H1 (cell line): ENCODE measurements at regions not wholly inside any gene's neighbourhood (a gene's known extent, or its start where the extent isn't known, plus 50 kb on each side); places are given as distances from the start of the nearest gene placed in this dataset.

Experiments used
- CTCF ChIA-PET: fragments of 300-600 bp; sonication (Branson Sonifier 250); formaldehyde crosslinking; loops from one replicate; lab custom pipeline; 2021; ENCODE audit not compliant: partially characterized antibody; lab: Charles Lee
- POLR2A ChIA-PET: fragments of 300-600 bp; sonication (Branson Sonifier 250); formaldehyde crosslinking; loops from one replicate; lab custom pipeline; 2021; ENCODE audit warnings: inconsistent platforms; ENCODE audit not compliant: partially characterized antibody; lab: Charles Lee
- DNase-seq, 2 experiments: peaks; one replicate each; pipeline versions ENCODE4 v3.0.0 to v3.0.0-alpha.2; 2010 to 2022; ENCODE audit warnings: low spot score in 2 of 2, low read depth in 1 of 2, mixed read lengths in 1 of 2
- FAIRE-seq: peaks from 2 replicates; lab custom pipeline; 2011; peaks lifted over from hg19 to GRCh38; lab: Jason Lieb, UNC
- H2AFZ ChIP-seq: 2 replicates; pipeline ENCODE4 v1.8.1; 2012; ENCODE audit warnings: low read length, inconsistent platforms
- H2AK5ac ChIP-seq: 2 replicates; pipeline ENCODE4 v1.6.1; 2013; ENCODE audit warnings: low read depth, low read length
- H2BK120ac ChIP-seq: replicated peaks from 2 replicates; pipeline ENCODE3; 2013; ENCODE audit warnings: low read depth, low read length, inconsistent platforms
- H2BK12ac ChIP-seq: 2 replicates; pipeline ENCODE4 v1.6.1; 2013; ENCODE audit warnings: low read depth, low read length
- H2BK15ac ChIP-seq: 2 replicates; pipeline ENCODE4 v1.6.1; 2013; ENCODE audit warnings: low read length
- H2BK20ac ChIP-seq: 2 replicates; pipeline ENCODE4 v1.6.1; 2013; ENCODE audit warnings: low read length
- H2BK5ac ChIP-seq: 2 replicates; pipeline ENCODE4 v1.6.1; 2013; ENCODE audit warnings: low read depth, low read length
- H3K14ac ChIP-seq: 2 replicates; pipeline ENCODE4 v1.6.1; 2013; ENCODE audit warnings: inconsistent platforms; ENCODE audit not compliant: insufficient read length
- H3K18ac ChIP-seq: 2 replicates; pipeline ENCODE4 v1.6.1; 2013; ENCODE audit warnings: low read length; ENCODE audit errors: extremely low read depth
- H3K23ac ChIP-seq: 2 replicates; pipeline ENCODE4 v1.6.1; 2013; ENCODE audit warnings: inconsistent platforms; ENCODE audit not compliant: insufficient read length
- H3K23me2 ChIP-seq: 2 replicates; pipeline ENCODE4 v1.6.1; 2013; ENCODE audit warnings: low read depth, low read length
- H3K27ac ChIP-seq: 2 replicates; pipeline ENCODE4 v1.6.1; 2011; ENCODE audit warnings: low read depth, low read length, inconsistent platforms
- H3K27me3 ChIP-seq, 4 experiments: replicated peaks in 1 of 4; 1 replicate in 1 of 4; 2 replicates in 3 of 4; pipeline versions ENCODE4 v1.6.1 to v1.8.1; 2011 to 2013; ENCODE audit warnings: low read length in 3 of 4, mild to moderate bottlenecking in 3 of 4, inconsistent platforms in 2 of 4, mixed read lengths in 2 of 4, moderate library complexity in 1 of 4; ENCODE audit not compliant: control insufficient read depth in 3 of 4, insufficient read depth in 3 of 4; ENCODE audit errors: extremely low read depth in 1 of 4
- H3K36me3 ChIP-seq, 4 experiments: 2 replicates each; pipeline versions ENCODE4 v1.6.1 to v1.8.1; 2011 to 2013; ENCODE audit warnings: mild to moderate bottlenecking in 4 of 4, low read length in 3 of 4, moderate library complexity in 2 of 4, control low read depth in 1 of 4, inconsistent platforms in 1 of 4; ENCODE audit not compliant: insufficient read depth in 4 of 4, control insufficient read depth in 2 of 4
- H3K4ac ChIP-seq: replicated peaks from 2 replicates; pipeline ENCODE3; 2013; ENCODE audit warnings: low read length, low read depth, mixed read lengths, inconsistent platforms; ENCODE audit not compliant: insufficient read length
- H3K4me1 ChIP-seq, 4 experiments: replicated peaks in 1 of 4; 1 replicate in 1 of 4; 2 replicates in 3 of 4; pipeline versions ENCODE4 v1.6.1 to v1.8.1; 2011 to 2013; ENCODE audit warnings: low read length in 3 of 4, inconsistent platforms in 2 of 4, mixed read lengths in 1 of 4; ENCODE audit not compliant: insufficient read depth in 4 of 4, control insufficient read depth in 3 of 4
- H3K4me2 ChIP-seq, 2 experiments: 2 replicates each; pipeline versions ENCODE4 v1.6.1 to v1.8.1; 2011 to 2013; ENCODE audit warnings: low read depth in 2 of 2, low read length in 2 of 2, control low read depth in 1 of 2, inconsistent platforms in 1 of 2, mild to moderate bottlenecking in 1 of 2; ENCODE audit not compliant: insufficient read depth in 1 of 2
- H3K4me3 ChIP-seq, 4 experiments: fragments of 200-600, 300-600 bp in 1 of 4; sonication (generic), shearing (Covaris generic), sonication (Bioruptor Twin) in 1 of 4; 2 replicates each; pipeline versions ENCODE4 v1.5.1 to v1.8.1; 2011 to 2016; ENCODE audit warnings: low read length in 4 of 4, low read depth in 3 of 4, control low read depth in 2 of 4, inconsistent platforms in 2 of 4, mild to moderate bottlenecking in 2 of 4, mixed read lengths in 1 of 4, moderate library complexity in 1 of 4; ENCODE audit not compliant: insufficient read depth in 2 of 4; ENCODE audit errors: extremely low read depth in 1 of 4
- H3K56ac ChIP-seq: replicated peaks from 2 replicates; pipeline ENCODE3; 2013; ENCODE audit warnings: low read depth, mild to moderate bottlenecking, mixed read lengths, low read length, inconsistent platforms; ENCODE audit not compliant: insufficient read length
- H3K79me1 ChIP-seq: 2 replicates; pipeline ENCODE4 v1.6.1; 2013; ENCODE audit warnings: low read depth, low read length, control low read depth
- H3K79me2 ChIP-seq, 2 experiments: 2 replicates each; pipeline versions ENCODE4 v1.6.1 to v1.8.1; 2012 to 2013; ENCODE audit warnings: low read length in 2 of 2, mild to moderate bottlenecking in 2 of 2, inconsistent platforms in 1 of 2; ENCODE audit not compliant: insufficient read depth in 2 of 2, control insufficient read depth in 1 of 2
- H3K9ac ChIP-seq, 4 experiments: replicated peaks in 1 of 4; 1 replicate in 1 of 4; 2 replicates in 3 of 4; pipeline versions ENCODE4 v1.6.1 to v1.8.1; 2011 to 2013; ENCODE audit warnings: low read depth in 3 of 4, low read length in 3 of 4, control low read depth in 2 of 4, mild to moderate bottlenecking in 2 of 4, moderate library complexity in 2 of 4, inconsistent platforms in 1 of 4; ENCODE audit errors: extremely low read depth in 1 of 4
- H3K9me3 ChIP-seq, 2 experiments: 2 replicates each; pipeline versions ENCODE4 v1.6.1 to v1.8.1; 2012 to 2013; ENCODE audit warnings: mild to moderate bottlenecking in 2 of 2, moderate library complexity in 2 of 2, control low read depth in 1 of 2, inconsistent platforms in 1 of 2, low read depth in 1 of 2, low read length in 1 of 2, mixed read lengths in 1 of 2; ENCODE audit not compliant: insufficient read depth in 2 of 2
- H4K20me1 ChIP-seq, 2 experiments: replicated peaks in 1 of 2; 2 replicates each; pipeline versions ENCODE3 to v1.8.1; 2011 to 2013; ENCODE audit warnings: inconsistent platforms in 2 of 2, low read length in 2 of 2, mild to moderate bottlenecking in 1 of 2; ENCODE audit not compliant: insufficient read depth in 2 of 2, control insufficient read depth in 1 of 2
- H4K5ac ChIP-seq: 2 replicates; pipeline ENCODE4 v1.6.1; 2013; ENCODE audit warnings: low read length, low read depth, mixed read lengths, inconsistent platforms; ENCODE audit not compliant: insufficient read length
- H4K8ac ChIP-seq: 2 replicates; pipeline ENCODE4 v1.8.0; 2013; ENCODE audit warnings: mild to moderate bottlenecking, moderate library complexity, low read length, inconsistent platforms; ENCODE audit not compliant: insufficient read depth; ENCODE audit errors: extremely low read depth
- H4K91ac ChIP-seq: replicated peaks from 2 replicates; pipeline ENCODE3; 2013; ENCODE audit warnings: low read length, mixed read lengths, inconsistent platforms; ENCODE audit not compliant: insufficient read length
- ASH2L ChIP-seq: fragments of 200-600, 300-600 bp; sonication (generic); IDR thresholded peaks from one replicate; pipeline ENCODE4 v1.7.1; 2017; ENCODE audit warnings: low read length
- CBX8 ChIP-seq: fragments of 300-800, 300-1000 bp; sonication (generic); IDR thresholded peaks from 2 replicates; pipeline ENCODE4 v1.7.1; 2016; ENCODE audit warnings: low read depth, low read length, borderline replicate concordance
- KDM1A ChIP-seq: fragments of 200-600, 300-600 bp; sonication (generic); IDR thresholded peaks from 2 replicates; pipeline ENCODE4 v1.7.1; 2016; ENCODE audit warnings: mild to moderate bottlenecking, low read length, borderline replicate concordance
- POLR2A ChIP-seq, 2 experiments: IDR thresholded peaks; 1 replicate in 1 of 2; 2 replicates in 1 of 2; pipeline ENCODE4 v1.6.1; 2011; ENCODE audit warnings: low read depth in 2 of 2, low read length in 2 of 2, mild to moderate bottlenecking in 2 of 2; ENCODE audit errors: control extremely low read depth in 1 of 2
- POLR2AphosphoS5 ChIP-seq: IDR thresholded peaks from 2 replicates; pipeline ENCODE4 v1.6.1; 2011; ENCODE audit warnings: low read depth, low read length
- SP4 ChIP-seq: IDR thresholded peaks from 2 replicates; pipeline ENCODE4 v1.6.1; 2012; ENCODE audit warnings: low read length, inconsistent platforms
- SRF ChIP-seq: IDR thresholded peaks from 2 replicates; pipeline ENCODE4 v1.6.1; 2011; ENCODE audit warnings: mild to moderate bottlenecking, low read depth, low read length, moderate library complexity
- WGBS, 2 experiments: shearing (Covaris generic) in 1 of 2; methylation state at CpG; one replicate each; pipeline versions ENCODE4 v1.1.6 to v1.1.7; 2013 to 2015; ENCODE audit warnings: low lambda C conversion rate in 2 of 2, mixed read lengths in 2 of 2, inconsistent platforms in 1 of 2, low coverage in 1 of 2, missing lambda C conversion rate in 1 of 2; ENCODE audit not compliant: insufficient replicate concordance in 2 of 2, insufficient coverage in 1 of 2, insufficient read length in 1 of 2; ENCODE audit errors: extremely low coverage in 1 of 2, missing lambda C conversion rate in 1 of 2; 5-methylcytosine and 5-hydroxymethylcytosine counted together

DNA sequence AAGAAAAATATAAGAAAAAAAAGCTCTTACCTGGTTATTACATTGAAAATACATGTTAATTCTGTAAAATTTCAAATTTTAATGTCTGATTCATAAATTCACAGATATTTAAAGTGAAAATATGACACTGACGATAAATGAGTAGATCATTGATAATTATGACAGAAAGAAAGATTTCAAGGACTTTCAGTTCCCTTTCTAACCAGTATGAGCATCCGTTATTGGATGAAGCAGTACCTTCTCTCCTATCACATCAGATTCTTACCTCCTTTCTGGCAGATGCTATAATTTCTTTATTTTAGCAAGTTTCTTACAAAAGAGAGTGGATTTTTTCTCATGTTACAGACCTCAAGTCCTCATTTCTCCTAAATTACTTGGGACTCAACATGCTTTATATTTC, 847.3 kb downstream of the JRKL start:
- H2BK15ac ChIP-seq = no peak overlapping the region
- no peak overlapping the region for H2BK20ac ChIP-seq
- H3K79me2 ChIP-seq = no peaks in the 10 kb centered on the region
- no peak overlapping the region for H3K14ac ChIP-seq
- peaks cover 0 to 1% (median 0%) of the 10 kb centered on the region in 4 experiments; a peak in 1 of 7 replicates for H3K27me3 ChIP-seq
- no peak overlapping the region for H2BK5ac ChIP-seq
- H3K36me3 ChIP-seq = no peaks in the 10 kb centered on the region
- no peak overlapping the region for H2AFZ ChIP-seq
- H3K4me3 ChIP-seq = no peak overlapping the region
- H4K5ac ChIP-seq = no peak overlapping the region
- ChIA-PET CTCF (no interaction called here), POLR2A (no interaction called here)
- no peak overlapping the region for H4K8ac ChIP-seq
- no peak overlapping the region for H3K23ac ChIP-seq
- H3K9me3 ChIP-seq = no peaks in the 10 kb centered on the region
- no peaks in the 10 kb centered on the region for H4K20me1 ChIP-seq
- no peak overlapping the region for H3K4me2 ChIP-seq
- no peak overlapping the region for H3K9ac ChIP-seq
- H3K56ac ChIP-seq = no peak overlapping the region
- no peak overlapping the region for H3K4ac ChIP-seq
- no peak for DNase-seq
- no peak overlapping the region for H3K27ac ChIP-seq
- no peaks in the 10 kb centered on the region for H3K4me1 ChIP-seq
- no peak overlapping the region for H4K91ac ChIP-seq
- no peak for FAIRE-seq
- TF ChIP-seq KDM1A = no peak
- no peak for TF ChIP-seq POLR2A (IDR thresholded peaks at IDR 0.05; ENCODE audit: control extremely low read depth in 1 of 2, low read depth in 2 of 2, low read length in 2 of 2)
- no peak for TF ChIP-seq SRF
- TF ChIP-seq POLR2AphosphoS5 = no peak
- no peak for TF ChIP-seq SP4
- TF ChIP-seq ASH2L = no peak
- no peak for TF ChIP-seq CBX8
- no peak overlapping the region for H3K18ac ChIP-seq
- H2BK120ac ChIP-seq = no peak overlapping the region
- no peak overlapping the region for H2BK12ac ChIP-seq
- no peaks in the 10 kb centered on the region for H3K23me2 ChIP-seq
- 89% methylated on average over 2 of the region's 2 CpGs; no CpG with 5 or more reads in 1 of the 2 experiments for WGBS, 2 experiments
- no peak overlapping the region for H2AK5ac ChIP-seq
- H3K79me1 ChIP-seq = no peaks in the 10 kb centered on the region
